Frontal cortex (tissue), 3 donors: ENCODE measurements at regions not wholly inside any gene's neighbourhood (a gene's known extent, or its start where the extent isn't known, plus 50 kb on each side); places are given as distances from the start of the nearest gene placed in this dataset.
A peak's percentile ranks its signal among the peaks of the same experiment; 100 is the strongest.

Experiments used
- DNase-seq, 2 donors: peaks; one replicate each; pipeline ENCODE4 v3.0.0; 2012; ENCODE audit warnings: low spot score in 2 of 2
- FAIRE-seq: peaks from 2 replicates; lab custom pipeline; 2012; peaks lifted over from hg19 to GRCh38; lab: Jason Lieb, UNC
- donor health status: control.
- donor health status: control.
- donor health status: control.

DNA sequence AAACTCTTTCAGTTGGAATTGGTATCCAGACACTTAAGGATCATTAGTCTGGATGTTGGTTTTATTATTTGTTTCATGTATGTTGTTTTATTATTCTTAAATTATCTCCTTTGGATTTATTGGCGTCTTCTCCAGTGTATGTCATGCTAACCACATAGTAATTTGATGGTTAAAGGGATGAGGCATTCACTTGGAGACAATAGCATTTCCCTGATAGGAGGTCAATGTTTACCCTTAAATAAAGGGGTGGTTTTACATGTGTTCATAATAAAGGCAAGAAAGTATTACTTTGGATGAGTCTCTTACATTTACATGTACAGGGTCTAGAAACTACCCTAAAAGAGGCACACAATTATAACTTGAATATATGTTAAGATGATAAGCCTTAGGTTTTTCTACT lies 51.2 kb upstream of the RNF144B start:
- no peak for DNase-seq
- no peak for FAIRE-seq

DNA sequence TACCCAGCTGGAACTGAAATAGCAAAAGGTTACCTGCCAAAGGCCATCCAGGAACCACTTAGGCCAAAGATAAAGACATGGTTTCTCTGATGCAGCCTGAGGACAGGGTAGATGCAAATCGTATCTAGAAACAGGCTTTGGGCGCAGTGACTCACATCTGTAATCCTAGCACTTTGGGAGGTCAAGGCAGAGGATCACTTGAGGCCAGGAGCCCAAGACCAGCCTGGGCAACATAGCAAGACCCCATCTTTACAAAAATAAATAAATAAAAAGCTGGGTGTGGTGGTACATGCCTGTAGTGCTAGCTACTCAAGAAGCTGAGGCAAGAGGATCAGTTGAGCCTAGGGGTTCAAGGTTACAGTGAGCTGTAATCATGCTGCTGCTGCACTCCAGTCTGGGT lies 52.9 kb upstream of the RNF144B start:
- DNase-seq, result no peak
- no peak for FAIRE-seq

DNA sequence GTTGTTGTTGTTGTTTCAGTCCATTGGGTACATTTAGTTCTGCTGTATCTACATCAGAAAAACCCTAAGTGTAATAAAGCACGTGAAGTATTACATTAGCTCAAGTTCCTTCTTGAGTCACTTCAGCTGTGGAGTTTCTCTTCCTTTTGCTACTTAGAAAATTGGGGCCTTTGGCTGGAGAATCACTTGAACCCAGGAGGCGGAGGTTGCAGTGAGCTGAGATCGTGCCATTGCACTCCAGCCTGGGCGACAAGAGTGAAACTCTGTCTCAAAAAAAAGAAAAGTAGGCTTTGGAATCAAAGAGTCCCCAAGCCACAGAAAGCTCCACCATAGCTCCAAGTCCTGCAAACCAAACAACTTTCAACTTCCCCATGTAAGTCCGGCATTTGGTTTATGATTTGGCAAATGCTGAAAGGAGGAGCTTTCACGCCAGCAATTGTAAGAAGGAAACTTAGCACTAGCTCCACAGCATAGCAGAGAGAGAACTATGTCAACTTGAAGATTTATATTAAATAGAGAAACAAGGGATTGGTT lies 56.5 kb upstream of the RNF144B start:
- FAIRE-seq, result no peak
- no peak for DNase-seq

DNA sequence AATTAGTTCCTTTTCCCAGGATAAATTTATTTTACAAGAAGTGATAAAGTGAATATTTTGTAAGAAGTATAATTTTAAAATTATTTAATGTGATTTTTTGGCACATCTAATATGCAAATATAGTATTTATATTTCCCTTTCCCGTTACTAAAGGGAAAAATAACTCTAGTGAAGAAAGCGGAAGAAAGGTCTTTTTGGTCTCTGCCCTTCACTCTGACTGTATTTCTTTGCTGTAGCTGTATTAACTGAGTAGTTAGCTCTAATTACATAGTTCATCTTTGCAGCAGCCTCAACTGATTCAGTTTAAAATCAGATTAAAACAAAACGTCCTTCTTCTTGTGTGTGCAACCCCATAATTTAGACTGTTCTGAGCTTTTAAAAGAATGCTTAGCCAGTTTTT lies 57.4 kb upstream of the RNF144B start:
- FAIRE-seq (no peak), DNase-seq (no peak)

DNA sequence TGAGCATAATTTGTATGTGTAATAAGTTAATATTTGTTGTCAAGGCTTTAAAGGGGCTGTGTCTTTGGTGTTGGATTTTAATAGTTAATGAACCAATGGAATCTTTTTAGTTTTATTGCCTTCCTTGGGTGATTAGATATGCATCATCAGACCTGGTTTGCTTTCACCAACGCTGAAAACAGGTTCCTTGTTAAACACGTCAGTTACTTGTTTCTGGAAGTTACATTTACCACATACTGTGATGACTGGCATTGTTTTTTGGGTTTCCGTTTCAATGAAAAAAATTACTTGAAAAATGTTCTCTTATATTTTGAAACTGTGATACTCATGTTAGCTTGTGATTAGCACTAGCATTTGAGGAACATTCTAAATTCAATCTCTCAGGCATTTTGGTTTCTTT lies 58.6 kb upstream of the RNF144B start:
- DNase-seq, result no peak
- FAIRE-seq, result no peak

DNA sequence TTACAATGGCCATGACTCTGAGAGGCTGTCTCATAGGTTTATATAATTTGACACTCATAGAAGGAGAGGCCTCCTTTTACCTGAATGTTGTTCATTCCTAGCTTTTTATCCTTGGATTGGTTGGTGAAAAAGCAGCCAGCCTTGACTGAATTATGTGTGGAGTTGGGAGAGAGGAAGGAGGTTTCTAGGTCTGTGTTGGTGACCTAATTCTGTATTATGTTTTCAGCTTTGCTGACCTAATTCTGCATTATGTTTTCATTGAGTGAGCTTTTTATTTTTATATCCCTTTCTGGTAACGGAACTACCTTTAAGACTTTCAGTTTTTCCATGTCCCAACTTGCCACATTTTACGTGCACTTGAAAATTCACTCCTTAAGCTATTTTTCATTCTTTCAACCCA lies 59.1 kb upstream of the RNF144B start:
- no peak for DNase-seq
- no peak for FAIRE-seq

DNA sequence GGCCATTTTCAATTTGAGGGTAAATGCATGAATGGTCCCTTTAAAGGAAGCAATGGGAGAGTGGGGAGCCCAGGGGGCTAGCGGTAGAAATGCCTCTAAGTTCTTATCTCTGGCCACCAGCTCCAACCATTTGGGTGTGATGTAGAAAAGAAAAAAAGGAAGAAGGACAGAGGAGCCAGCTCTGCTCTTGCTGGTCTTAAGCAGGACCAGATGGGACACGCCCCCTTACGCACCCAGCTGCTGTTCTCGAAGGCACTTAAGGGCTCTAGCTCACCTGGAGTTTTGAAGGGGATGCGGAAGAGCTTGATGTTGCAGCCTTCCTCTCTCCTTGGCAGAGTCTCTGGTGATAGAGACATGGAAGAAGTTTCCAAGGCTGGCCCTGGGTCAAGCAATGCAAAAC lies 59.5 kb upstream of the RNF144B start:
- FAIRE-seq (no peak), DNase-seq (no peak)

DNA sequence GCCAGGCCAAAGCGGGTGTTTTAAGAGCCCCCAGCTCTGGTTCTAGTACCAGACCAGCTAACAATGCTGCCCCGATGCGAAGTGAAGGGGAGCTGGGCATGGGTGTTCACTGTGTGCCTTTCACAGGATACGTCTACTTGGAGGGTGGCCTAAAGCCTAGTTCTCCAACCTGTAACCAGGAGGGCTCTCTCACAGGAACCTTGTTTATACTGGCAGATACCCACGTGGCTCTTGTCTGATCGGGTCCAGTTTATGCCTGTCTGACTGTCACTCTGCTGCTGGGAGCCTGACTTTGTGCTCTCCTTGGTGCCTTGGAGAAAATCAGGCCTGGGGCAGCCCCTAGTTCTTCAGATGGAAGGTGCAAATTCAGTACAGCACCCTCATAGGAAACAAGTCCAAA lies 60.2 kb upstream of the RNF144B start:
- FAIRE-seq (no peak), DNase-seq (no peak)

DNA sequence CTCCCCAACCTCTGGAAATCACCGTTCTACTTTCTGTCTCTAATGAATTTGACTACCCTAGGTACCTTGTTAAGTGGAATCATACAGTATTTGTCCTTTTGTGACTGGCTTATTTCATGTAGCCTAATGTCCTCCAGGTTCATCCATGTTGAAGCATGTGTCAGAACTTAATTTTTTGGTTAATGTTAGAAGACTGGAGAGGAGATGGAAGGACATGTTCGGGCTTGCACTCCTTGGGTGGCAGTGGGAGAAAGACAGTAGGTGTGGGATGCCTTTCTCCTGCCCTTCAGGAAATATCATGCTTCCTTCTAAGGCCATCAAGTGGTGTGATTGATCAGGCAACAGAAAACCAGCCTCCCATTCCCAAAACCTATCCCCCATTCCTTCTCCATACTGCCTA lies 61.1 kb upstream of the RNF144B start:
- FAIRE-seq (no peak), DNase-seq (no peak)

DNA sequence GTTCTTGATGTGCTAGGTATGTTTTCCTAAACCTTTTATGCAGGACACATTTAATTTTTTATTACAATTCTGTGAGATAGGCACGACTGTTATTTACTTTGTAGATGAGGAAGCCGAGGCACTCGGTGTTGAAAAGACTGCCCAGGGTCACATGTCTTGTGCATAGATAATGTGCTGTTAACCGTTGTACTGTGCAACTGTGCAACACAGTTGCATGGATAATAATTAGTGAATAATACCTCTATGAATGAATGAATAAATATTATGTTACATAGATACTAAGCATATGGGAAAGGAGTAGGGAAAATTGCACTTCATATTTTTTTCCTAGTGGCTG lies 60.3 kb upstream of the DEK start:
- FAIRE-seq (no peak), DNase-seq (no peak)

DNA sequence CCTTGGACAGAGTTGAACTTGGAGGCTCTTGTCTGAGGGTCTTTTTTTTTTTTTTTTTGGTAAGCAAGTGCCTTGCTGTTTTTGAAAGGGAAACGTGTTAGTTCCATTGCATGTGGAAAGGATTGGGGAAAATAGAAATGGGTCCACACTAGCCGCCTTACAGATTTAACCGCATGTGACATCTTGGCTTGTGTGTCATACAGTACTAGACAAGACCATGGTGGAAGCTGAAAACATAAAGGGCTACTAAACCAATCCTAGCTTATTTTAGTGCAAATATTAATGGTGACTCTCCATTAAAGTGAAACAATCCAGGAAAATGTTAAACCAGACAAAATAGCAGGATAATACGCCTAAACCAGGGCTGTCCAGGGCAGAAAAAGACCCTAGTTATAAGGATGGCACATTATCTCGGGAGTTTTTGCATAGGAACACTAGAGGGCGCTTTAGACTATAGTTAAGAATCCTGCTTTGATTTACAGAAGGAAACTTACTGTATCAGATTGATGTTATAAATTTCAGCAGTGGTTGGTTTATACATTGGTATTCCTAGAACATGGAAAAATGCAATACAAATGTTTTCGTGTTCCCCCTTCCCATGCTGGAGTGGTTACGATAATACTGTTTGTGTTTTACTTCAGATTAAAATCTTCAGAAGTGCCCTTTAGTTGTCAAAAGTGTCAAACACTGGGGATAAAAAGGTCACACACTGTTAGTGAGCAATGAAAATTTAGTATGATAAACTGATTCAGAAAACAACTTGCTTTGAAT lies 59.8 kb upstream of the DEK start:
- FAIRE-seq, result no peak
- DNase-seq, result peak; percentile 17 to 62

DNA sequence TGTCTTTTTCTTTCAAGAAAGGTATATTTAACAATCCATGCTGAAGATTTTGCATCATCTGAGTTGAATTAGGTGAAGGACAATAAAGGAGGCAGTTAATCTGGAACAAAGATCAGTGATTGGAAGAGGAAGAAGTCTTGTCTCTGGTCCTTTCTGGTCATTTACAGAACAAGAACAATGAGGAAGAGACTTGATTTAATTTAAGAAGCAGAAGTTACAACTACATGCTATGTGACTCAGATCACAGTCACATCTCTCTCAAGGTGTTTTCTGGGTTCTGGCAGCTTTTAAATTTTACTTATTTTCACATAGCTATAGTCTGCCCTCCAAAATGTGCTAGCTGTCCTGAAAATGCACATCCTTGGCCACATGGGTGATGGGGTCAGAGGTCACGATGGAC lies 53.5 kb upstream of the DEK start:
- FAIRE-seq (no peak), DNase-seq (no peak)

DNA sequence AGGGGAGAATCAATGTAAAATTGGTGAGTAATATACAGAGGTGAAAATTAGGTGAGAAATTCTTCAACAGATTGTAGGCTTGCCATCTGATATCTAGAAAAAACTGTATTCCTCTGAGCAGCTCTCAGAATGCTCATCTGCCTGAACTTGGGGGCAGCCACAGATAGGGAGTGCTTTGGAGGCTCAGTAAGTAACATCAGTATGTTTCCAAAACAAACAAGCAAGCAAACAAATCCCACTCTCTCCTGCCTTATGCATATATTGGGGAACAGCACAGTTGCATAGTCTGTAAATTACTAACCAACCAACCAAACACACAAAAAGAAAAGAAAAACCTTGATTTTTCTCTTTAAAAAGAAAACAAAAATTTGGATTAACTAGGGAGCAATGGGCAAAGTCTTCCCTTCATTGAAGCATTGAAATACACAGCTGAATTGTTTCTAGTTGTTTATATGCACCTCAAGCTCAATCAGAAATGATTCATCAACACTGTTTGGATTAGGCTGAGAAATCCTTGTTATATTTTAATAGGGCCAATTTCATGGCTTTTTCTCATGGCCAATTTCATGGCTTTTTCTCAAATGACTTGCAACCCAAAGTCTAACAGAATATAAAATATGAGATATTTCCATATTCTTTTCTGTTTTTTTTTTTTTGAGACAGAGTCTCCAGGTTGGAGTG lies 50.1 kb upstream of the DEK start:
- DNase-seq, result no peak

More for the DNA sequence above, 50.1 kb upstream of the DEK start:
- no peak for FAIRE-seq
